ENCODE measurements at regions not wholly inside any gene's neighbourhood (a gene's known extent, or its start where the extent isn't known, plus 50 kb on each side); places are given as distances from the start of the nearest gene placed in this dataset.

GRCh38 chr5:124463851-124464250 is 282.6 kb downstream of the ZNF608 start:
- H3K4me3 Mint-ChIP-seq, result no peak overlapping the region
- peaks cover 8% of the 10 kb centered on the region for H3K9me3 Mint-ChIP-seq
- ATAC-seq, result no peak
- no peak for DNase-seq
- no peaks in the 10 kb centered on the region for H3K27me3 Mint-ChIP-seq
- no peak overlapping the region for H3K27ac Mint-ChIP-seq
- peaks cover 1% of the 10 kb centered on the region for H3K4me1 Mint-ChIP-seq
- H3K36me3 Mint-ChIP-seq (ENCODE audit: low read depth), result no peaks in the 10 kb centered on the region

- Mint-ChIP-seq H3K36me3 (ENCODE audit: low read depth) (no peaks in the 10 kb centered on the region), H3K27ac (no peak overlapping the region), H3K27me3 (no peaks in the 10 kb centered on the region), H3K9me3 (peaks cover 8% of the 10 kb centered on the region), H3K4me1 (peaks cover 1% of the 10 kb centered on the region), H3K4me3 (no peak overlapping the region)
- ATAC-seq, result no peak
- no peak for DNase-seq
Measured at GRCh38 chr5:124462751-124463150, 283.7 kb downstream of the ZNF608 start.

DNA sequence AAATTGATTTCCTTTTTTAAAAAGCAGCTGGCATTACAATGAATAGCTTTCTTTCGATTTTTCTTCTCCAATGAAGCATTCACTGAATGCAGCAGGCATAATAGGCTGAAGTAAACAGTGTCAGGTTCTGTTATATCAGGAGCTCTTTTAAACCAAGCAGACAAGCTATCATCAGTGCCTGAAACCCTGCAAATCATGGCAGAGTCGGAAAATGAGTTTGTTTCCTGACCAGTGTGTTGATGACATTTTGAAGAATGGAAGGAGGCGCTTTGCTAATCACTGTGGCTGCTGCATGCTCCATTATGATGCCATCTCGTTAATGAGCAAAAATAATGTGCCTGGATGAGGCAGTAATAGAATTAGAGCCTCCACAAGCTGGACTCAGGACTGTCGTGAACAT is 284.5 kb downstream of the ZNF608 start:
- H3K9me3 Mint-ChIP-seq, result peaks cover 8% of the 10 kb centered on the region
- DNase-seq (no peak), ATAC-seq (no peak)
- H3K4me3 Mint-ChIP-seq, result no peak overlapping the region
- no peaks in the 10 kb centered on the region for H3K36me3 Mint-ChIP-seq (ENCODE audit: low read depth)
- H3K27ac Mint-ChIP-seq, result no peak overlapping the region
- peaks cover 1% of the 10 kb centered on the region for H3K4me1 Mint-ChIP-seq
- H3K27me3 Mint-ChIP-seq, result no peaks in the 10 kb centered on the region

DNA sequence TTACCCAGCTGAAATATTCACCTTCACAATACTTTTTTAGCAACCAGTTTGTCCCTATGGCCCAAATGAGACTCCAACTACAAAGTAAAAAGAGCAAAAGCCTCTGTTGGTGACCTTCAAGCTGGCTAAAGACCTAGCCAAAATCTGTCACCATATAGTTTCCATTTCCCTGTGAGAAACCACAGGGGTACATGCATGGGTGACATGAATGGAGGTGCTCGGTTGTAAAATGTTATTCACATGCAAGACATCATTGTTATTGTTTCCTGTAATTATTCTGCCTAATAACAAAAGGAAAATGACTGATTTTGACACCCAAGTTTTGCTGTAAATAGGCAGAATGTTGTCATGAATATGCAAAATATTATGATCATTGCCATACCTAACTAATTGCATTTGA is 285.3 kb downstream of the ZNF608 start:
- Mint-ChIP-seq H3K4me3 (no peak overlapping the region), H3K27me3 (no peaks in the 10 kb centered on the region), H3K36me3 (ENCODE audit: low read depth) (no peaks in the 10 kb centered on the region), H3K4me1 (peaks cover 1% of the 10 kb centered on the region), H3K9me3 (peaks cover 8% of the 10 kb centered on the region), H3K27ac (no peak overlapping the region)
- no peak for ATAC-seq
- no peak for DNase-seq

DNA sequence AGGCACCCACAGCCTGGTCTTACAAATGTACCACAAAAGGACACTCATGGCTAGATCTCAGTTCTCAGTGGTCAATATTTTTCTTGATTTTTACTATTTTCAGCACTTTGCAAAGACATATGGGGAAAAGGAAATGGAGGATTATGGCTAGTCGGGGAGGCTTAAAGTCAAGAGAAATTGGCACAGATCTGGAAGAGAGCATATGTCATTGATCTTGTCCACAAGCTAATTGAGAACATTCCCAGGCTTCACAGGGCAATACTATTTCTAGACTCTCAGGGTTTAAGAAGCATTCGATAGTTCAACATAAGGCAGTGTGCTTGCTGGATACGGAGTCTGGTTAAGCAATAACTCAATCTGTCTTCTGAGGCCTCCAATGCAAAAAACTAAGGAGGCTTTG is 285.8 kb downstream of the ZNF608 start:
- no peak for ATAC-seq
- H3K36me3 Mint-ChIP-seq (ENCODE audit: low read depth), result no peaks in the 10 kb centered on the region
- H3K4me1 Mint-ChIP-seq, result peaks cover 1% of the 10 kb centered on the region
- H3K4me3 Mint-ChIP-seq, result no peak overlapping the region
- H3K27me3 Mint-ChIP-seq, result no peaks in the 10 kb centered on the region
- DNase-seq, result no peak
- H3K27ac Mint-ChIP-seq, result no peak overlapping the region
- H3K9me3 Mint-ChIP-seq, result peaks cover 8% of the 10 kb centered on the region

DNA sequence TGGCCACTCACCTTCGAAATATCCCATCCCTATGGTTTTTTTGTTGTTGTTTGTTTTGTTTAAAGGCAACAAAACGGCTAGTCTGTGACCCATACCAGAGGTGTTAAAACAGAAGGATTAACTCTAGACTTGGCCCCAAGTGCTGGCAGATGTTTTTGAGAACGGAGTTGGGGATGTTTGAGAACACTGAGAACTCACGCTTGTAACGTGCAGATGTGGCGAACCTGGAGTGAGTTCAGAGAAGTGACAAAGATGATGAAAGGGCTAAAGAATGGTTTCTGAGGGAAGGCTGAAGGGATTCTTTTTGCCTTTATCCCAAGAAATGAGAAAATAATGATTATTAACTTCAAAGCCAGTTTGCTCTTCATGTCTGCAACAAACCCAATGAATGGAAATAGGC is 286.5 kb downstream of the ZNF608 start:
- H3K27me3 Mint-ChIP-seq, result no peaks in the 10 kb centered on the region
- ATAC-seq, result no peak

DNA sequence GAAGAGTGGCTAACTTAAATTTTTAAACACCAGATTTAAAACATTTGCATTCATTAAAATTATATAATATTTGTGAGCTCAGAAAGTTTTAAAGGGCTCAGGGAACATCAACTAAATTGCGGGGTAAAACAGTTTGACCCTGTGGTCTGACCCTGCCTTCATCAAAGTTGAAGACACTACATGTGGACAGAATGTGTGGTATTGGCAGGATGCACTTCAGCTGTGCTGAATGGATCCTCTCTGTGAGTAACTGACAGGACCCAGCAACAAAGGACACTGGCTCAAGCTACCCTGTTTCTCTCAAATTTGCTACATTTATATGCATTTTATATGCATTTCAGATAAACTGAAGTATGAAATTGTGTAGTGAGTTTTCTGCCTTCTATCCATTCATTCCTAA is 288.5 kb downstream of the ZNF608 start:
- peaks cover 8% of the 10 kb centered on the region for H3K9me3 Mint-ChIP-seq
- peaks cover 12% of the 10 kb centered on the region for H3K4me1 Mint-ChIP-seq
- DNase-seq, result no peak
- H3K36me3 Mint-ChIP-seq (ENCODE audit: low read depth), result no peaks in the 10 kb centered on the region
- ATAC-seq, result no peak
- no peaks in the 10 kb centered on the region for H3K27me3 Mint-ChIP-seq
- H3K4me3 Mint-ChIP-seq, result no peak overlapping the region
- H3K27ac Mint-ChIP-seq, result no peak overlapping the region

More for the DNA sequence above, 286.5 kb downstream of the ZNF608 start:
- no peak overlapping the region for H3K4me3 Mint-ChIP-seq
- H3K36me3 Mint-ChIP-seq (ENCODE audit: low read depth), result no peaks in the 10 kb centered on the region
- peaks cover 8% of the 10 kb centered on the region for H3K9me3 Mint-ChIP-seq
- no peak for DNase-seq
- H3K27ac Mint-ChIP-seq, result no peak overlapping the region
- H3K4me1 Mint-ChIP-seq, result peaks cover 1% of the 10 kb centered on the region

DNA sequence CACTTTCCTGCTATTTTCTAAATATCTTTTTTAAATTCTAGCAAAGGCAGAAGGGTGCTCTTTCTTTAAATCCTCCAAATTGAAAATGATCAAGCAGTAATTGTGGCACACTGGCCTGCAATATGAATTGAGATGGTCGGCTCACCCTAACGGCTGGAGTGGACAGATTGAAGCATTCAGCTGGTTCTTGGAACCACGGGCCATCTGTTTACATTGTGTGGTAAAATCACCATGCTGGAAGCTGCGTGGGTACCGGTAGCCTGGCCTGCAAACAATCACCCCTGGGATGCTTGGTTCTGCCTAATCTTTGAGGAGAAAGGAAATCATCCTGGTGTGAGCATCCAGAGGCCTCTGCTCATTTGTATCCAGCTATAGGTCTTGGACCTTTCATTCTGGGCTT is 289.3 kb downstream of the ZNF608 start:
- H3K4me3 Mint-ChIP-seq, result no peak overlapping the region
- DNase-seq (no peak), ATAC-seq (no peak)
- peaks cover 8% of the 10 kb centered on the region for H3K9me3 Mint-ChIP-seq
- H3K27me3 Mint-ChIP-seq, result no peaks in the 10 kb centered on the region
- no peaks in the 10 kb centered on the region for H3K36me3 Mint-ChIP-seq (ENCODE audit: low read depth)
- no peak overlapping the region for H3K27ac Mint-ChIP-seq
- peaks cover 12% of the 10 kb centered on the region for H3K4me1 Mint-ChIP-seq

DNA sequence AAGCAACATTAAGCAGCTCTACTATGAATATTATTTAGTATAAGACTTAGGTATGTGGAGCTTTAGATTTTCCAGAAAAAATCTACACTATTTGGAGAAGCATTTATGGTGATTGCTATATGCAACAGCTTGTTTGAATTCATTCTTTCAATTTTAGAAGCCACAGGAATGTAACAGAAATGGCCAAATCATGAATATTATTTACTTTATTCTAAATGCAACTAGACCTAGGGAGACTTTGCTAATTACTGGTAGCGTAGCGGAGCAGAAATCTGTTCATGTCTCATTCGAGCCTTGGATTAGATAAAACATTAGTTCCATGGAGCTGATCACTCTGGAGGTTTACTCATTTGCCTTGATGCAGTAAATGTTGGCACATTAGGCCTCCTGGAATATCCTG is 290.2 kb downstream of the ZNF608 start:
- H3K9me3 Mint-ChIP-seq, result peaks cover 8% of the 10 kb centered on the region
- no peak for DNase-seq
- no peaks in the 10 kb centered on the region for H3K36me3 Mint-ChIP-seq (ENCODE audit: low read depth)
- H3K4me3 Mint-ChIP-seq, result no peak overlapping the region
- ATAC-seq, result no peak
- no peaks in the 10 kb centered on the region for H3K27me3 Mint-ChIP-seq
- no peak overlapping the region for H3K27ac Mint-ChIP-seq
- H3K4me1 Mint-ChIP-seq, result peaks cover 11% of the 10 kb centered on the region

DNA sequence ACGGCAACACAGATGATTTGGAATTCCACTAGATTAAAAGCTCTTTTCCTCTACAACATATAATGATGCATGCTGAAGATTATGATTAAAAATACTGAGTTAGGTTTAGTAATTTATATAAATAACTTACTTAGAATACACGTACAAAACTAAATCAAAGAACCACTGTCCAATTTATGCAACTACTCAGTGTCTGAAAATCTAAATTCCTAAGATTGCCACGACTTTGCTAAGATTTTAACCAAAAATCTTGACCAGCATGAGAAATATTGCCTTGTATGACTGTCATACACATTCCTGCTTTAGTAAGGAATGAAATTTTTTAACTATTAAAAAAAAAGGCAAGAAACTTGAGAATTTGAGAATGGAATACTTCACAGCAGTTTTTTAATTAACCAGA is 292.4 kb downstream of the ZNF608 start:
- no peak for DNase-seq
- no peak overlapping the region for H3K27ac Mint-ChIP-seq
- H3K27me3 Mint-ChIP-seq, result no peaks in the 10 kb centered on the region
- no peaks in the 10 kb centered on the region for H3K9me3 Mint-ChIP-seq
- peaks cover 11% of the 10 kb centered on the region for H3K4me1 Mint-ChIP-seq
- no peak overlapping the region for H3K4me3 Mint-ChIP-seq
- no peaks in the 10 kb centered on the region for H3K36me3 Mint-ChIP-seq (ENCODE audit: low read depth)
- no peak for ATAC-seq

- Mint-ChIP-seq H3K27ac (no peak overlapping the region), H3K4me3 (no peak overlapping the region), H3K9me3 (no peaks in the 10 kb centered on the region), H3K36me3 (ENCODE audit: low read depth) (no peaks in the 10 kb centered on the region), H3K27me3 (no peaks in the 10 kb centered on the region), H3K4me1 (peaks cover 11% of the 10 kb centered on the region)
- DNase-seq, result peak; percentile 6
- ATAC-seq, result peak; percentile 64
Measured at GRCh38 chr5:124453221-124454051, 293.0 kb downstream of the ZNF608 start.

GRCh38 chr5:124452412-124452811 is 294.0 kb downstream of the ZNF608 start:
- Mint-ChIP-seq H3K27ac (no peak overlapping the region), H3K36me3 (ENCODE audit: low read depth) (no peaks in the 10 kb centered on the region), H3K27me3 (no peaks in the 10 kb centered on the region), H3K4me3 (no peak overlapping the region), H3K4me1 (peaks cover 11% of the 10 kb centered on the region), H3K9me3 (no peaks in the 10 kb centered on the region)
- ATAC-seq, result no peak
- no peak for DNase-seq

DNA sequence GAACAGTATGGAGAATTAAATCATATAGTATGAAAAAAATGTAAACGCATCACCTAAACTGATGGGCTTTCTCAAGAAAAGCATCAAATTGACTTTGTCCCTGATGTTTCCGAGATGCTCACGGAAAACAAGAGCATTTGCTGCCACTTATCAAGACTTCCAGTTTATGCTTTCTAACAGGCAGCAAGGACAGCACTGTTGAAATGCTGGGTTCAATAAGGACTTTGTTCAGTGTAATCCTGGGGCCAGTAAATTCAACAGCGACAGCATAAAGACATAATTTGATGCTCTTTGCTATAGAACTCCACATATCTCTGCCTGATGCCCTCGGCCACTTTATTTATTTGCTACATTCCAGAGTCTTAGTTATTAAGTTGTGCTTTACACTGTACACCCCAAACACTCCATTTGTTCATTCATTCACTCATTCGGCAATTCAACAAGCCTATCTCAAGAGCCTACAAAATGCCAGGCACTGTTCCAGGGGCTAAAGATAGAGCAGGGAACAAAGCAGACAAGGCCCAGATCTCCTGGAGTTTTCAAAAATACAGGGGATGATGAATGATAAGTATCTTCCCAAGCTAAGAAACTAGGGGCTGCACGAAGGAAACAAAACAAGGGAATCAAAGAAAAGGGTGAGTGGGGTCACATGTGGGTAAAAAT is 294.6 kb downstream of the ZNF608 start:
- Mint-ChIP-seq H3K4me1 (peaks cover 11% of the 10 kb centered on the region), H3K9me3 (no peaks in the 10 kb centered on the region), H3K27ac (no peak overlapping the region), H3K4me3 (no peak overlapping the region), H3K36me3 (ENCODE audit: low read depth) (no peaks in the 10 kb centered on the region), H3K27me3 (no peaks in the 10 kb centered on the region)
- no peak for ATAC-seq
- no peak for DNase-seq

GRCh38 chr5:124446120-124446519 is 300.3 kb downstream of the ZNF608 start:
- Mint-ChIP-seq H3K36me3 (ENCODE audit: low read depth) (no peaks in the 10 kb centered on the region), H3K9me3 (no peaks in the 10 kb centered on the region), H3K4me1 (no peaks in the 10 kb centered on the region), H3K4me3 (no peak overlapping the region), H3K27ac (no peak overlapping the region), H3K27me3 (no peaks in the 10 kb centered on the region)
- ATAC-seq, result no peak
- DNase-seq, result no peak

DNA sequence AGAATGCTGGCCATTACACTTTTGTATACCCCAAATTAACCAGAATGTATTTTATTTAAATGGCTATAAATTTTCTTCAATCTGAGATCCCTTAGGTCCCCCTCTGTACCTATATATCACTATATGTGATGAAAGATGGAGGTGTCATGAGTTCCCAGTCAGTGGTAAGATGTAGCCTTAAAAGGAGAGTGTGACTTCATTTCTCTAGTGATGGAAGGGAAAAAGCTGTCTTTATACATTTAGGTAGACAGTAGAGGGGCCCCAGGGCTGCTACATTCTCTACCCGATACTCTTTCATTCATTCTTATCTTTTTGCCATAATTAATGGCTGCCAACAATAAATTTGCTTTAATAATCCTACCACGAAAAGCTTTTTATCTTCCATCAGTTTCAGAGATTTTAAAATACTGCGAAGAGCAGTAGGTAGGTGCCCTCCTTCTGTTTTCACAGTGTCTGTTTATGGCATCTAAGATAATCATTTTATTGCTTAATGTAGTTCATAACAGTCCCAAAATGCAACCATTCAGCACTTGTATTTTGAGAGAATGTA is 301.3 kb downstream of the ZNF608 start:
- ATAC-seq, result no peak
- DNase-seq, result no peak
- Mint-ChIP-seq H3K36me3 (ENCODE audit: low read depth) (no peaks in the 10 kb centered on the region), H3K4me3 (no peak overlapping the region), H3K4me1 (no peaks in the 10 kb centered on the region), H3K27me3 (no peaks in the 10 kb centered on the region), H3K9me3 (no peaks in the 10 kb centered on the region), H3K27ac (no peak overlapping the region)
